GM23248 (cell line): ENCODE measurements at regions not wholly inside any gene's neighbourhood (a gene's known extent, or its start where the extent isn't known, plus 50 kb on each side); places are given as distances from the start of the nearest gene placed in this dataset.

ENCODE experiments used
- EZH2 ChIP-seq: fragments of 200-600 bp; sonication (generic); IDR thresholded peaks from 2 replicates; pipeline ENCODE4 v1.6.1; 2018; ENCODE audit warnings: antibody characterized with exemption, mild to moderate bottlenecking; ENCODE audit not compliant: insufficient read depth, poor library complexity, severe bottlenecking
- EZH2phosphoT487 ChIP-seq: fragments of 200-600 bp; sonication (generic); IDR thresholded peaks from 2 replicates; pipeline ENCODE4 v1.6.1; 2018; ENCODE audit warnings: antibody characterized with exemption, moderate library complexity, mild to moderate bottlenecking, low read depth; ENCODE audit not compliant: insufficient read depth

GRCh38 chr6:22896696-22897095 lies 327.3 kb downstream of the HDGFL1 start:
- no peak for TF ChIP-seq EZH2phosphoT487
- TF ChIP-seq EZH2, result no peak
